Body of pancreas (tissue), 4 donors: ENCODE measurements at regions not wholly inside any gene's neighbourhood (a gene's known extent, or its start where the extent isn't known, plus 50 kb on each side); places are given as distances from the start of the nearest gene placed in this dataset.

ENCODE experiments used
- POLR2A ChIP-seq, 3 donors: fragments of 450-650 bp; IDR thresholded peaks; one replicate each; pipeline ENCODE4 v1.6.1; 2016; ENCODE audit warnings: antibody characterized with exemption in 3 of 3, mild to moderate bottlenecking in 2 of 3
- TF ChIP-seq, protein P1 (sequence below), 7 experiments: fragments of 450-650 bp in 4 of 7; fragments of 200-600 bp in 3 of 7; sonication (generic) in 3 of 7; IDR thresholded peaks; one replicate each; pipeline ENCODE4 v1.5.1; 2016 to 2019; ENCODE audit warnings: antibody characterized with exemption in 7 of 7

DNA sequence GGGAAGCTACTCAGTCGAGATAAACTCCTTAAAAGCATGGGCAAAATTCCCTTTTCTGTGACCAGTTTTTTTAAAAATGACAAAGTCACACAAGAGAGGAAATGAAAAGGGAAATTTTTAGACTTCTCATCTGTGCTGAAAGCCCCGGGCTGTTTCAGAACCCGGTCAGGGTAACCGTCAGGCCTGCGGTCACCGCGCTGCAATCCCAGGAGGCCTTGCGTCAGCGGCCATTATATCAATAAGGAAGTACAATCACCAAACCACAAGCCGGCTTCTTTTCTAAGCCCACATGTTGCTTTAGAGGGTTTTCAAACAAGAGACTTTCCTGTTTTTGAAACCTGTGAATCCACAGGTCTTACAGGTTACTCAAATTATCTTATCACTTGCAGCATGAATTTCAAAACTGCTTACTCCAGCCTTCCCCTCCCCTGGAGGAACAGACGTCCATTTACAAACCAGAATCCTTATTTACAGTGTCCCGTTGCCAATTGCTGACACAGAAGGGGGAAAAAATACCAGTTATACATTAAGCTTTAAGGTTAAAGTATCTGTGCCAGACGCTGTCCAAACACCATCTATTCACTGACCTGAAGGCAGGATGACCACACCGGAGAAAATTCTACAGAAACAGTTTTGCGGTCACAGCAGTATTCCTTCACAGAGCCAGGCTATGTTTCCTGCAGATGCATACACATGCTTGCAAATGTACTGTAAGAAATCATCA lies 165.3 kb downstream of the TOMM20 start:
- no peak for TF ChIP-seq POLR2A (IDR thresholded peaks at IDR 0.05)
- TF ChIP-seq, protein P1, sequence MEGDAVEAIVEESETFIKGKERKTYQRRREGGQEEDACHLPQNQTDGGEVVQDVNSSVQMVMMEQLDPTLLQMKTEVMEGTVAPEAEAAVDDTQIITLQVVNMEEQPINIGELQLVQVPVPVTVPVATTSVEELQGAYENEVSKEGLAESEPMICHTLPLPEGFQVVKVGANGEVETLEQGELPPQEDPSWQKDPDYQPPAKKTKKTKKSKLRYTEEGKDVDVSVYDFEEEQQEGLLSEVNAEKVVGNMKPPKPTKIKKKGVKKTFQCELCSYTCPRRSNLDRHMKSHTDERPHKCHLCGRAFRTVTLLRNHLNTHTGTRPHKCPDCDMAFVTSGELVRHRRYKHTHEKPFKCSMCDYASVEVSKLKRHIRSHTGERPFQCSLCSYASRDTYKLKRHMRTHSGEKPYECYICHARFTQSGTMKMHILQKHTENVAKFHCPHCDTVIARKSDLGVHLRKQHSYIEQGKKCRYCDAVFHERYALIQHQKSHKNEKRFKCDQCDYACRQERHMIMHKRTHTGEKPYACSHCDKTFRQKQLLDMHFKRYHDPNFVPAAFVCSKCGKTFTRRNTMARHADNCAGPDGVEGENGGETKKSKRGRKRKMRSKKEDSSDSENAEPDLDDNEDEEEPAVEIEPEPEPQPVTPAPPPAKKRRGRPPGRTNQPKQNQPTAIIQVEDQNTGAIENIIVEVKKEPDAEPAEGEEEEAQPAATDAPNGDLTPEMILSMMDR (IDR thresholded peaks at IDR 0.05) = no peak
